Epithelial cell of esophagus (primary cell): ENCODE measurements at regions not wholly inside any gene's neighbourhood (a gene's known extent, or its start where the extent isn't known, plus 50 kb on each side); places are given as distances from the start of the nearest gene placed in this dataset.

Experiments
- DNase-seq: peaks from one replicate; pipeline ENCODE4 v3.0.0; 2010; ENCODE audit warnings: low read depth
- H3K4me3 ChIP-seq: 2 replicates; pipeline ENCODE4 v1.5.1; 2011; ENCODE audit warnings: mild to moderate bottlenecking, low read length, control low read depth
- TF ChIP-seq, protein P1 (sequence below): IDR thresholded peaks from 2 replicates; pipeline ENCODE4 v1.5.1; 2011; ENCODE audit warnings: low read depth, mild to moderate bottlenecking, low read length, control low read depth, inconsistent platforms; ENCODE audit not compliant: insufficient read depth; ENCODE audit errors: missing control alignments

GRCh38 chr12:130068741-130069140 lies 93.5 kb upstream of the FZD10 start:
- no peak overlapping the region for H3K4me3 ChIP-seq
- TF ChIP-seq, protein P1, sequence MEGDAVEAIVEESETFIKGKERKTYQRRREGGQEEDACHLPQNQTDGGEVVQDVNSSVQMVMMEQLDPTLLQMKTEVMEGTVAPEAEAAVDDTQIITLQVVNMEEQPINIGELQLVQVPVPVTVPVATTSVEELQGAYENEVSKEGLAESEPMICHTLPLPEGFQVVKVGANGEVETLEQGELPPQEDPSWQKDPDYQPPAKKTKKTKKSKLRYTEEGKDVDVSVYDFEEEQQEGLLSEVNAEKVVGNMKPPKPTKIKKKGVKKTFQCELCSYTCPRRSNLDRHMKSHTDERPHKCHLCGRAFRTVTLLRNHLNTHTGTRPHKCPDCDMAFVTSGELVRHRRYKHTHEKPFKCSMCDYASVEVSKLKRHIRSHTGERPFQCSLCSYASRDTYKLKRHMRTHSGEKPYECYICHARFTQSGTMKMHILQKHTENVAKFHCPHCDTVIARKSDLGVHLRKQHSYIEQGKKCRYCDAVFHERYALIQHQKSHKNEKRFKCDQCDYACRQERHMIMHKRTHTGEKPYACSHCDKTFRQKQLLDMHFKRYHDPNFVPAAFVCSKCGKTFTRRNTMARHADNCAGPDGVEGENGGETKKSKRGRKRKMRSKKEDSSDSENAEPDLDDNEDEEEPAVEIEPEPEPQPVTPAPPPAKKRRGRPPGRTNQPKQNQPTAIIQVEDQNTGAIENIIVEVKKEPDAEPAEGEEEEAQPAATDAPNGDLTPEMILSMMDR, result no peak
- DNase-seq, result no peak

DNA sequence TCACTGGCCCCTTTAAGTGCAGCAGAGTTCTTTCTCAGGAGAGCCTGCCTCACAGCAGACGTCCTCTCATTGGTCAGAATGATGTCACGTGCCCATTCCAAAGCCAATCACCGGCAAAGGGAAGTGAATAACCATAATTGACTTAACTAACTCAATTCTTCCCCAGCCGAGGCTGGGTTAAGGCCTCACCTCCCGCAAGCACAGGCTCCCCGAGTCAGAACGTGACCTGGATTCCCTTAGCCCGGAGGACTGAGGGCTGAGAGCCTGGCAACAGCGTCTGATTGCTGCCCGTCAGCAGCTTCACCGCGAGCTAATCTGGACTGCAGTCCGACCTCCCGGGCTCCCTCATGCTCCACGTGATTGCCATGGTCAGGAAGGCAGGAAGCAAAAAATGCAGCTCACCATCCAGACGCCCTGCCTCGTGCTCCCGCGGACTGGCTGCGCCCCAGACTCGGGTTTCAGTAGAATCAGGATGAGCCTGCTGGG lies 92.1 kb upstream of the FZD10 start:
- TF ChIP-seq, protein P1, result no peak
- no peak for DNase-seq
- no peak overlapping the region for H3K4me3 ChIP-seq

GRCh38 chr12:130073721-130074120 lies 88.5 kb upstream of the FZD10 start:
- DNase-seq, result peak; percentile 72
- H3K4me3 ChIP-seq, result no peak overlapping the region
- TF ChIP-seq, protein P1, result no peak

DNA sequence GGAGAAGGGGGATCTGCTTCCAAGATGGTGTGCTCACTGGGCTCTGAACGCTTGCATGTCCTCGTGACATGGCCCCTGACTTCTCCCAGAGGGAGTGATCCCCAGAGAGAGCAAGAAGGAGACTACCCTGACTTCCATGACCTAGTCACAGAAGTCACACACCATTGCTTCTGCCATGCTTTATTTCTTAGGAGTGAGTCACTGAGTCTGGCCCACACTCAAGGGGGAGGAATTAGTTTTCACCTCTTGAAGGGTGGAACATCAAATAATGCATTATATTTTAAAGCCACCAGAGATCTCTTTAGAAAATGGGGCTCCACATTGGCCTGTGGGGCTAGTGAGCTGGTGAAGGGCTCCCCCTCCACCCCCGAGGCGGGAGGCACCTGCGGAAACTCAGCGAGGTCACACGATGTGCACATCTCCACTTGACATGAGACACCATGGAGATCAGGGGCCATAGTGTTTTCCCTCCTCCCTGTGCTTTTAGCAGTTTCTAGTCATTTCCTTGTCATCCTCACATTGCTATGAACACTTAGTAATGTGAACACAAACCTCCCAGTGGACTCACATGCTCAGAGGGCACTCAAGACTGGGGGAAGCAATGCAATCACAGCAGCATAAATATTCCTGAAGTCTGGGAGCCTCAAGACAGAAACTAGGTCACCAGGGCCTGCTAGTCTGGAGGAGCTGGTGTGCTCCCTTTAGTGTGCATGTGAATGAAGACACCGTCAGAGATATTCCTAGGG lies 87.4 kb upstream of the FZD10 start:
- H3K4me3 ChIP-seq, result no peak overlapping the region
- no peak for DNase-seq
- TF ChIP-seq, protein P1, result no peak

GRCh38 chr12:130075497-130076076 lies 86.7 kb upstream of the FZD10 start:
- TF ChIP-seq, protein P1, result no peak
- H3K4me3 ChIP-seq, result no peak overlapping the region
- no peak for DNase-seq

DNA sequence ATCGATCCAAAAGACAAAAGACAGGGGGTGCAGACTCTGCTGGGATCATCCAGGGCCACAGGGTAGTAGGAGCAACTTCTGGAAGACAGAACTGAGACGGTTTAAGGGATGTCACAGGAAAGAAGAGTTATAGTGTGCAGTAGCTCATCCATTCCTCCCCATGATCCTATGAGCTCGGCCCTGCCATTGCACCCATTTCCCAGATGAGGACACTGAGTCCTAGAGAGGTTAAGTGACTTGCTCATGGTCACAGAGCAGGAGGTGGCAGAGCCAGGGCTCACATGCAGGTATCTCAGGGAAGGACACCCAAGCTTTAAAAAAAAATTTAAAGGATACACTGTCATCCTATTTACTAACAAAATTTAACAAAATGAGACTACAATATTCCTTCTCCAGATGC lies 86.1 kb upstream of the FZD10 start:
- DNase-seq, result no peak
- no peak overlapping the region for H3K4me3 ChIP-seq
- TF ChIP-seq, protein P1, result no peak
